Brain microvascular endothelial cell (primary cell): ENCODE measurements at regions not wholly inside any gene's neighbourhood (a gene's known extent, or its start where the extent isn't known, plus 50 kb on each side); places are given as distances from the start of the nearest gene placed in this dataset.

Experiments used
- DNase-seq: peaks from one replicate; pipeline ENCODE4 v3.0.0-alpha.2; 2020
- H3K27ac ChIP-seq: fragments of 250-450 bp; sonication (Bioruptor Pico); 2 replicates; pipeline ENCODE4 v1.5.1; 2020; ENCODE audit warnings: mild to moderate bottlenecking, moderate library complexity
- H3K27me3 ChIP-seq: fragments of 250-450 bp; sonication (Bioruptor Pico); replicated peaks from 2 replicates; pipeline ENCODE4 v1.5.1; 2020; ENCODE audit warnings: mild to moderate bottlenecking
- H3K36me3 ChIP-seq: fragments of 250-450 bp; sonication (Bioruptor Pico); replicated peaks from 2 replicates; pipeline ENCODE4 v1.5.1; 2020; ENCODE audit warnings: mild to moderate bottlenecking
- H3K4me3 ChIP-seq: 2 replicates; pipeline ENCODE4 v1.5.1; 2011; ENCODE audit warnings: low read depth, mild to moderate bottlenecking, control low read depth, low read length, moderate library complexity
- in situ Hi-C: cut with HindIII; loops from 2 replicates; pipeline ENCODE4 v1.10.0; 2017; ENCODE audit warnings: low sequenced_read_pairs, low pct_ligation_motif_present
- TF ChIP-seq, protein P1 (sequence below): IDR thresholded peaks from 2 replicates; pipeline ENCODE4 v1.5.1; 2011; ENCODE audit warnings: low read depth, mild to moderate bottlenecking, moderate library complexity, low read length, control low read depth, inconsistent platforms; ENCODE audit errors: missing control alignments

DNA sequence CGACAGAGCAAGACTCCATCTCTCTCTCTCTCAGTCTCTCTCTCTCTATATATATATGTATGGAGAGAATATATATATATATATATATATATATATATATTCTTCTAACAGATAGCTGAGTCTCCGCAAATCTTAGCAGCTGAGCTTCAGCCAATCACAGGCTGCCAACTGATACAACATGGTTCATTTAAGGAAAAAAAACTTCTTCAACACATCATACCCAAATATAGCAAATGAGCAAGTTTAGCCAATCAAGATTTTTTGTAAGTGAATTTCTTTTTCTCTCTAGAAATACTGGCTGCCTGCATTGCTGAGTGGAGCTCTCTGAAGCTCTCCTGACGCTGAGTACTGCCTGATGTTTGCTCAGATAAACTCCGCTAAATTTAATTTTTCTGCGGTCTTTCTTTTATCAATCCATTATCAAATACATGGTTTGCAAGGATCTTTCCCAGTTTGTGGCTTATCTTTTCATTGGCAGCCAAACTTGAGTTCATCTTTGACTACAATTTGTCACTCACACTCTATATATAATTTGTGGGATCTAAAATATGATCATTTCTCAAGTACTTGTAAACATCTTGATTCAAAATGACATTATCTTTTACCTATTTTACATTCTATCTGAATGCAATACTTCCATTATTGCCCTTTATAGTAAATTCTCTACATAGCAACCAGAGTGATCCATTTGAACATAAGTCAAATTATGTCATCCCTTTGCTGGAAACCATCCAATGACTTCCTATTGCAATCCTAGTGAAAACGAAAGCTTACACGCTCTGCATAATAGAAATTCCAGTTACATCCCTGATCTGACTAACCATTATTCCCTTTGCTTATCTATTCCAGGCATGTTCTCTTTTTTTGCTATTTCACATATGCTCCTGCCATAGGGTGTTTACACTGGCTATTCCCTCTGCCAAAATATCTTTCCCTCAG, 2131.7 kb downstream of the MRPL39 start:
- no peak overlapping the region for H3K4me3 ChIP-seq
- no peaks in the 10 kb centered on the region for H3K27me3 ChIP-seq
- TF ChIP-seq, protein P1, sequence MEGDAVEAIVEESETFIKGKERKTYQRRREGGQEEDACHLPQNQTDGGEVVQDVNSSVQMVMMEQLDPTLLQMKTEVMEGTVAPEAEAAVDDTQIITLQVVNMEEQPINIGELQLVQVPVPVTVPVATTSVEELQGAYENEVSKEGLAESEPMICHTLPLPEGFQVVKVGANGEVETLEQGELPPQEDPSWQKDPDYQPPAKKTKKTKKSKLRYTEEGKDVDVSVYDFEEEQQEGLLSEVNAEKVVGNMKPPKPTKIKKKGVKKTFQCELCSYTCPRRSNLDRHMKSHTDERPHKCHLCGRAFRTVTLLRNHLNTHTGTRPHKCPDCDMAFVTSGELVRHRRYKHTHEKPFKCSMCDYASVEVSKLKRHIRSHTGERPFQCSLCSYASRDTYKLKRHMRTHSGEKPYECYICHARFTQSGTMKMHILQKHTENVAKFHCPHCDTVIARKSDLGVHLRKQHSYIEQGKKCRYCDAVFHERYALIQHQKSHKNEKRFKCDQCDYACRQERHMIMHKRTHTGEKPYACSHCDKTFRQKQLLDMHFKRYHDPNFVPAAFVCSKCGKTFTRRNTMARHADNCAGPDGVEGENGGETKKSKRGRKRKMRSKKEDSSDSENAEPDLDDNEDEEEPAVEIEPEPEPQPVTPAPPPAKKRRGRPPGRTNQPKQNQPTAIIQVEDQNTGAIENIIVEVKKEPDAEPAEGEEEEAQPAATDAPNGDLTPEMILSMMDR, result no peak
- H3K27ac ChIP-seq, result no peak overlapping the region
- DNase-seq, result no peak
- in situ Hi-C loops, result no loop called here
- H3K36me3 ChIP-seq, result no peaks in the 10 kb centered on the region

DNA sequence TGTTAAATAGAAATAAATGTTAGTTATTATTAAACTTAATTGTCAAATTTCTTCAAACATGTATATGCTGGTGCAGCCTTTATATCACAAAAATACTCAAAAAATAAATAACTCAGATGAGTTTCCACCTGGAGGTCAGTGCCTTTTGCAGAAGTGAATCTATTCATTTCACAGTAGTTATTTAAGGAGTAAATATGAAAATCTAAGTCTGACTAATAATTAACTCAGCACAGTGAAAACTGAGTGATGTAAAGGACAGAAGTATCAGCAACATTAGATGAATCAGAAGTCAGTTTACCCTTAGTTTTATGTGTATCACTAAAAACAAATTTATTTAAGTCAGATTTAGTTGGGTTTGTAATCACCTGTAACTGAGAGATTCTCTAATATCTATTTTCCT, 2135.4 kb downstream of the MRPL39 start:
- no peak overlapping the region for H3K27ac ChIP-seq
- DNase-seq, result no peak
- in situ Hi-C loops, result no loop called here
- H3K4me3 ChIP-seq, result no peak overlapping the region
- TF ChIP-seq, protein P1, result no peak
- H3K36me3 ChIP-seq, result no peaks in the 10 kb centered on the region
- no peaks in the 10 kb centered on the region for H3K27me3 ChIP-seq

DNA sequence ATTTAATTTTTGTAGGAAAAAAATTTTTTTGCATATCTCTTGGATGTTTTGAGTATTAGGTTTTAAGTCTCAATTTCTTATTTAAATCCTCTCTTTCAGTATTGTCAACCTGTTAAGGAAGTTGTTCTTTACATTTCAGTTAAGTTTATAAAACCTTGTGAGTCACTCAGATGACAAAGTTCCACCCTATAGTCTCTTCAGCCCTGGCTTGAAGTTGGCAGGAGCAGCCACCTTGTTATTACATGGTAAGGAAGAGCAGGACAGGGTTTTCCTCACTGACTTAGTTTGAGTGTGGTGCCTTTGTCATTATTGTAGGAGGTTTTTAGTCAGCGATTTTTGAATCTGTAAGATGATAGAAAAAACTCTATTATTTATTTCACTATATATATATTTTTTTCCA, 2143.9 kb downstream of the MRPL39 start:
- Histone ChIP-seq H3K4me3 (no peak overlapping the region), H3K27ac (no peak overlapping the region), H3K36me3 (no peaks in the 10 kb centered on the region), H3K27me3 (no peaks in the 10 kb centered on the region)
- in situ Hi-C loops, result no loop called here
- TF ChIP-seq, protein P1, result no peak
- no peak for DNase-seq

DNA sequence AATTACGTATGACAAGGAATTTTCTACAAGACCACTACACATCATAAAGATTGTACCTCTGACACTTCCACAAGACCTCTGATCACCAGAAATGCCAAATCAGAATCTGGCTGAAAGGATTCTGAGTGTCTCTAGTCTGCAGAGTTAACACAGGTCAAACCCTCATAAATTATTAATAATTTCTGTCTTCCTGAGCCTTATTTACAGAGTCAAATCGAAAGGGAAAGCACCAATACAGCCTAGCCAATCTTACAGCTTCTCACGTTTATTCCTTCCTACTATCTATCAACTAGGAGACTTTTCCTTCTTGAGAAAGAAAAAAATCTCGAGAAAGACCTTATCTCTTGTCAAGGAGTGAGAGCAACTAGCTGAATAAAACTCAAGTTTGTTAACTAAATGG, 2151.6 kb downstream of the MRPL39 start:
- Histone ChIP-seq H3K27me3 (no peaks in the 10 kb centered on the region), H3K27ac (no peak overlapping the region), H3K36me3 (no peaks in the 10 kb centered on the region), H3K4me3 (no peak overlapping the region)
- TF ChIP-seq, protein P1, result no peak
- DNase-seq, result no peak
- in situ Hi-C loops, result no loop called here

DNA sequence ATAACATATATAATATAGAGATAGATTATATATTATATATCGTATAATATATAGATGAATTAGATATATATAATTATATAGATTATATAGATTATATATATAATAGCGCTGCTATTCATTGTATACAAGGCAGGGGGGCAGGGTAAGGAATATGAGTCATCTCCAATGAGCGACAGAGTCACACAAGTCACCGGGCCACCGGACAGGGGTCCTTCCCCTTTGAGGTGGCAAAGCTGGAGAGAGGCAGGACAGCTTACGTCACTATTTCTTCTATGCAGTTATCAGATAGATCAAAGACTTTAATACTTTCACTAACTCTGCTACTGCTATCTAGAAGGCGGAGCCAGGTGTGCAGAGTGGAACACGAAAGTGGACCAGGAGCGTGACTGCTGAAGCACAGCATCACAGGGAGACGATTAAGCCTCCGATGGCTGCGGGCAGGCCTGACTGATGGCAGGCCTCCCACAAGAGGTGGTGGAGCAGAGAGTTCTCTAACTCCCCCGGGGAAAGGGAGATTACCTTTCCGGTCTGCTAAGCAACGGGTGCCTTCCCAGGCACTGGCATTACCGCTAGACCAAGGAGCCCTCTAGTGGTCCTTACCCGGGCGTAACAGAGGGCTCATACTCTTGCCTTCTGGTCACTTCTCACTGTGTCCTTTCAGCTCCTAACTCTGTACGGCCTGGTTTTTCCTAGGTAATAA, 2154.7 kb downstream of the MRPL39 start:
- Histone ChIP-seq H3K27ac (no peak overlapping the region), H3K27me3 (no peaks in the 10 kb centered on the region), H3K36me3 (no peaks in the 10 kb centered on the region), H3K4me3 (no peak overlapping the region)
- TF ChIP-seq, protein P1, result no peak
- in situ Hi-C loops, result no loop called here
- no peak for DNase-seq
